DMS79 treated with DMSO at 0.1 percent for 48 hours (cell line): ENCODE measurements at regions not wholly inside any gene's neighbourhood (a gene's known extent, or its start where the extent isn't known, plus 50 kb on each side); places are given as distances from the start of the nearest gene placed in this dataset.

Source experiments
- DNase-seq: peaks from one replicate; lab custom pipeline; 2025; lab: John Stamatoyannopoulos, UW

- DNase-seq: no peak
Observed at GRCh38 chr11:91470656-91471055, 754.0 kb upstream of the FAT3 start.

GRCh38 chr11:91459840-91460239, 764.8 kb upstream of the FAT3 start:
- DNase-seq: no peak

- DNase-seq: no peak
Observed at GRCh38 chr11:91446267-91446666, 778.4 kb upstream of the FAT3 start.

- no peak for DNase-seq
Observed at GRCh38 chr11:91435694-91436395, 788.8 kb upstream of the FAT3 start.

GRCh38 chr11:91433284-91434010, 791.2 kb upstream of the FAT3 start:
- no peak for DNase-seq

GRCh38 chr11:91421641-91422040, 803.0 kb upstream of the FAT3 start:
- DNase-seq: no peak

GRCh38 chr11:91407842-91408241, 816.8 kb upstream of the FAT3 start:
- no peak for DNase-seq

- no peak for DNase-seq
Observed at GRCh38 chr11:91406009-91406408, 818.6 kb upstream of the FAT3 start.

GRCh38 chr11:91404344-91404743, 820.3 kb upstream of the FAT3 start:
- DNase-seq: no peak

GRCh38 chr11:91397134-91397468, 827.5 kb upstream of the FAT3 start:
- DNase-seq: no peak

GRCh38 chr11:91396236-91397133, 828.1 kb upstream of the FAT3 start:
- DNase-seq: no peak

GRCh38 chr11:91394727-91395414, 829.7 kb upstream of the FAT3 start:
- DNase-seq: peak; percentile 30

- DNase-seq: no peak
Observed at GRCh38 chr11:91394073-91394726, 830.4 kb upstream of the FAT3 start.

GRCh38 chr11:91382946-91383345, 841.7 kb upstream of the FAT3 start:
- DNase-seq: no peak

- no peak for DNase-seq
Observed at GRCh38 chr11:91374794-91375193, 849.8 kb upstream of the FAT3 start.

- no peak for DNase-seq
Observed at GRCh38 chr11:91373497-91373896, 851.1 kb upstream of the FAT3 start.

- no peak for DNase-seq
Observed at GRCh38 chr11:91366816-91367215, 857.8 kb upstream of the FAT3 start.

GRCh38 chr11:91365986-91366585, 858.5 kb upstream of the FAT3 start:
- no peak for DNase-seq

GRCh38 chr11:91350931-91351330, 873.7 kb upstream of the FAT3 start:
- no peak for DNase-seq

- DNase-seq: no peak
Observed at GRCh38 chr11:91326751-91327150, 897.9 kb upstream of the FAT3 start.

GRCh38 chr11:91326280-91326679, 898.3 kb upstream of the FAT3 start:
- DNase-seq: no peak
